ENCODE measurements at regions not wholly inside any gene's neighbourhood (a gene's known extent, or its start where the extent isn't known, plus 50 kb on each side); places are given as distances from the start of the nearest gene placed in this dataset.

DNA sequence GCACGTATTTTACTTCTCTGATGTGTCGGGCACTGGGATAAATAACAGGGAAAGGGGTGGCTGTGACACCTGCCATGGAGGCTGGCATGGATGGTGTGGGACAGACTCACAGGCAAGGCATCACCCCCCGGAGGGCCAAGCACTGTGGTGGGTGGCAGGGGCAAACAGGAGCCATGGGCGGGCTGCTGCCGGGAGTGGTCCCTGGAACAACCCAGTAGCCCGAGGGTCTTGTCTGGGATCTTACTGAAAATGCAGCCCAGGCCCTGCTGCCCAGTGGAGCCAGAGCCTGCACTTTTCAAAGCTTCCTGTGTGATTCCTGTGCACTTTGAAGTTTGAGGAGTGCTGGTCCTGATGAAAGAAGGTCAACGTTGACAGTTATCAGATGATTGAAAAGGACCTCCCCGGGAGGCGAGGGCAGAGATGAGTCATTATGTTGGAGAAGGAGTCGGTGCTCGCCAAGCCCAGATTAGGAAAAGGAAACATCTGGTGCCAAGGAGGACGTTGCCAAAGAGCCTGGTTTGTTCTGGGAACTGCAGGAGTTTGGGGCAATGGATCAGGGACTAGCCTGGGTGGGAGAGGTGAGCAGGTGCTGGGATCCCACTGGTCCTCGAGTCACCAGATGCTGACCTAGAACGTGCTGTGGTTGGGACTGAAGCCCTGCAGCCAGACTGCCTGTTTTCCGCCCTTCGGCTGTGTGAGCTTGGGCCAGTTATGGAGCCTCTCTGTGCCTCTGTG is 130.0 kb upstream of the GGTLC1 start:
- CTCF ChIA-PET: no interaction called here
- POLR2A ChIA-PET: no interaction called here
- Mint-ChIP-seq H3K36me3 (ENCODE audit: low read depth) (no peaks in the 10 kb centered on the region), H3K4me1 (peaks cover 4% of the 10 kb centered on the region), H3K27ac (no peak overlapping the region), H3K27me3 (peaks cover 13% of the 10 kb centered on the region), H3K4me3 (no peak overlapping the region), H3K9me3 (no peaks in the 10 kb centered on the region)
- DNase-seq: no peak

- DNase-seq: no peak
- Mint-ChIP-seq H3K27ac (no peak overlapping the region), H3K27me3 (peaks cover 11% of the 10 kb centered on the region), H3K36me3 (ENCODE audit: low read depth) (no peaks in the 10 kb centered on the region), H3K9me3 (no peaks in the 10 kb centered on the region), H3K4me1 (peaks cover 4% of the 10 kb centered on the region), H3K4me3 (no peak overlapping the region)
- POLR2A ChIA-PET: no interaction called here
- CTCF ChIA-PET: no interaction called here
Measured at GRCh38 chr20:24118034-24118433, 129.5 kb upstream of the GGTLC1 start.

DNA sequence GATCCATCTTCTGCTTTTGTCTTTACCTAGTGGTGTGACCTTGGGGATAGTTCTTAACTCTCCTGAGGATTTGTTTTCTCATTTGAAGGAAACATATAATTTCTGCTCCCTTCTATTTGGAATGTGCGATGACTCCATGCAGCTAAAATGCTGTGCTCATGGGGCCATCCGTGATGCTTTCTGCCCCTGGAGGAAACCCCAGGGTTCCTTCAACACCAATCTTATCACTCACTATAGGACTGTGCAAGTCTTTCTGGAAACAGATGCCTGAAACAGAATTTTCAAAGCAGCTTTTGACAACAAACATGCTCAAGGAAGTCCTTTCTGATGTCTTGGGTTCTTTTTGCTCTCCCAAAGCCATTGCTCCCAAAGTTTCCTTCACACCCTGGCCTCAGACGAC is 128.8 kb upstream of the GGTLC1 start:
- H3K27ac Mint-ChIP-seq: no peak overlapping the region
- H3K9me3 Mint-ChIP-seq: no peaks in the 10 kb centered on the region
- DNase-seq: no peak
- peaks cover 4% of the 10 kb centered on the region for H3K4me1 Mint-ChIP-seq
- CTCF ChIA-PET: no interaction called here
- peaks cover 9% of the 10 kb centered on the region for H3K27me3 Mint-ChIP-seq
- H3K36me3 Mint-ChIP-seq (ENCODE audit: low read depth): no peaks in the 10 kb centered on the region
- POLR2A ChIA-PET: no interaction called here
- no peak overlapping the region for H3K4me3 Mint-ChIP-seq

- no peak overlapping the region for H3K27ac Mint-ChIP-seq
- no peaks in the 10 kb centered on the region for H3K9me3 Mint-ChIP-seq
- POLR2A ChIA-PET: no interaction called here
- peaks cover 9% of the 10 kb centered on the region for H3K27me3 Mint-ChIP-seq
- no peaks in the 10 kb centered on the region for H3K36me3 Mint-ChIP-seq (ENCODE audit: low read depth)
- H3K4me3 Mint-ChIP-seq: no peak overlapping the region
- CTCF ChIA-PET: no interaction called here
- H3K4me1 Mint-ChIP-seq: peaks cover 4% of the 10 kb centered on the region
- no peak for DNase-seq
Measured at GRCh38 chr20:24116611-24117010, 128.0 kb upstream of the GGTLC1 start.

- Mint-ChIP-seq H3K9me3 (no peaks in the 10 kb centered on the region), H3K4me1 (peaks cover 19% of the 10 kb centered on the region), H3K36me3 (ENCODE audit: low read depth) (no peaks in the 10 kb centered on the region), H3K27ac (no peak overlapping the region), H3K4me3 (no peak overlapping the region), H3K27me3 (peaks cover 2% of the 10 kb centered on the region)
- DNase-seq: no peak
- CTCF ChIA-PET: no interaction called here
- POLR2A ChIA-PET: no interaction called here
Measured at GRCh38 chr20:24112360-24112759, 123.8 kb upstream of the GGTLC1 start.

DNA sequence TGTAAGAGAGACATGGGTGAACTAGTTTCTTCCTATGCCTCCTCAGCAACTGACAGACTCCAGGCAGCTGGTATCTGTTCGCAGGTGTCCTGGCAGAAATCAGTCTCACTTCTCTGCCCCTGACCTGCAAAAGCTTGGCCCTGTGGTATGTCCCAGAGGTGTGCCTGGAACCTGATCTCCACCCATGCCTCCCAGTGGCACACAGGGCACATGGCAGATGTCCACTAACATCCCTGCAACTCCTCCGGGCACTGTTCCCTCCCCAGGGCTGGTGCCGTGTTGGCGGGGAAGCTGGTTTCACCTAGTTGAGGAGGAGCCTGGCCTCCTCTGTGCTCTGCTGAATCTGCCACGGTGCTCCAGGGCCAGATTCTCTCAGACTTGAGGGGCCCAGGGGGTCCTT is 123.3 kb upstream of the GGTLC1 start:
- Mint-ChIP-seq H3K27me3 (peaks cover 3% of the 10 kb centered on the region), H3K36me3 (ENCODE audit: low read depth) (no peaks in the 10 kb centered on the region), H3K9me3 (no peaks in the 10 kb centered on the region), H3K4me3 (no peak overlapping the region), H3K27ac (no peak overlapping the region), H3K4me1 (peaks cover 19% of the 10 kb centered on the region)
- POLR2A ChIA-PET: no interaction called here
- no peak for DNase-seq
- CTCF ChIA-PET: no interaction called here

DNA sequence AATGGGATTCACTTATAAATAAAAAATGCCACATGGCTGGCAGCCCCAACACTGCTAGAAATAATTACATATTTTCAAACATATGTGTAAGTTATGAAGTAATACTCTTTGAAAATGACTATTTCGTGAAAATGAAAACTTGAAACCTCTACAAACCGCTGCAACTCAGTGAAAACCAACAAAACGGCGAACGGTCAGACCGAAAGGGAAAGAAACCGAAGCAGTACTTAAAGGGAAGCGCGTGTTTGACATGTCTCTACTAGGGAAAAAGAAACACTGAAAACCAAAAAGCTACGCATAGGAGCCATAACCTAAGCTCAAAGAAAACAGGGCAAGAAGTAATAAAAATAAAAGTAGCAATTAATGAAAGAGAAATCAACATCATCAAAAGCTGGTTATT is 121.0 kb upstream of the GGTLC1 start:
- DNase-seq: peak; percentile 41
- Mint-ChIP-seq H3K27ac (peak overlapping the region; percentile 72), H3K4me1 (peaks cover 15% of the 10 kb centered on the region), H3K27me3 (peaks cover 14% of the 10 kb centered on the region), H3K9me3 (no peaks in the 10 kb centered on the region), H3K36me3 (ENCODE audit: low read depth) (no peaks in the 10 kb centered on the region), H3K4me3 (peak overlapping the region; percentile 64)
- ChIA-PET POLR2A (no interaction called here), CTCF (no interaction called here)

DNA sequence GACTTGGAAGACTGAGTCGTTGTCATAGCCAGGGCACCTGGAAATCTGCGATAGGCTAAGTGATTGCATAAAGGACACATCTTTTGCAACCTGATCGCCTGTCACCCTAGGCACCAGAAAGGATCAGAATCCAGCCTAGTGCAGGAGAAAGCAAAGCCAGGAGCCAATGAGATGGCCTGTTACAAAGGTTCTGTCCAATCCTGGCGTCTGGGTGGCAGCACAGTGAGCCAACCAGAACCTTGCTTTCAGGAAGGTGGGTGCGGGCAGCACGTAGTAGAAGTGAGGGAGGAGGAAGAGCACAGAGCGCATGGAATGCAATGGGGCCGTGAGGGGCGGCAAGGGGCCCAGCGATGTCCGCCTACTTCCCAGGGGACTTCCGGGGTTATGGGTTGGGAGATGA is 120.4 kb upstream of the GGTLC1 start:
- Mint-ChIP-seq H3K36me3 (ENCODE audit: low read depth) (no peaks in the 10 kb centered on the region), H3K9me3 (no peaks in the 10 kb centered on the region), H3K4me3 (peak overlapping the region; percentile 64), H3K27ac (peak overlapping the region; percentile 72), H3K4me1 (peaks cover 15% of the 10 kb centered on the region), H3K27me3 (peaks cover 14% of the 10 kb centered on the region)
- peak; percentile 55 for DNase-seq
- CTCF ChIA-PET: no interaction called here
- POLR2A ChIA-PET: no interaction called here

- H3K9me3 Mint-ChIP-seq: no peaks in the 10 kb centered on the region
- no peak overlapping the region for H3K4me3 Mint-ChIP-seq
- peaks cover 15% of the 10 kb centered on the region for H3K4me1 Mint-ChIP-seq
- POLR2A ChIA-PET: no interaction called here
- no peaks in the 10 kb centered on the region for H3K36me3 Mint-ChIP-seq (ENCODE audit: low read depth)
- H3K27ac Mint-ChIP-seq: no peak overlapping the region
- peaks cover 14% of the 10 kb centered on the region for H3K27me3 Mint-ChIP-seq
- CTCF ChIA-PET: no interaction called here
- no peak for DNase-seq
Measured at GRCh38 chr20:24108581-24108980, 120.0 kb upstream of the GGTLC1 start.

DNA sequence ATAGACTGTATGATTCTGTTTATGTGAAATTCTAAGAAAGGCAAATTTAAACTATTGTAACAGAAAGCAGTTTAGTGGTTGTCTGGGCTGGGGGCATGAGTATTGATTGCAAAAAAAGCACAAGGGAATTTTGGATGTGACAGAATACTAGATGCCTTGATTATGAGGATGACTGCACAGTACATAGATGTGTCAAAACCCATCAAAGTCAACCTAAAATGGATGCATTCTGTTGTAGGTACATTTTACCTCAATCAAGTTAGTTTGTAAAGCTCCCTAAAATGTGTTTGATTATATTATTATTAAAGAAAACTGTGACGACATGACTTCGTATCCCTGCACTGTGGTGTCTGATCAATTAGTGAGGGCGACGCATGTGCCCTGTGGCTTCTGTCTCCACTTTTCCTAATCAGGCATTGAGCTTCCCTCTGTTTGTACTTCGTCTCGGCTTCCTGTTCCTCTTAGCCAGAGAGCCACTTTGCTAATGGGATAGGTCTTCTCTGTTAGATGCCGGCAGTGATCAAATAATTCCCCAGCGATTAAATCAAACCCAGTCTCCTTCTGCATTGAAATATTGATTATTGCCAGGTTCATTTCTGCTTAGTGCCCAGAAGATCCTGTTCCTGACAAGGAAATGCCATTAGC is 118.3 kb upstream of the GGTLC1 start:
- no peak overlapping the region for H3K27ac Mint-ChIP-seq
- no peaks in the 10 kb centered on the region for H3K9me3 Mint-ChIP-seq
- no peaks in the 10 kb centered on the region for H3K36me3 Mint-ChIP-seq (ENCODE audit: low read depth)
- no peak for DNase-seq
- ChIA-PET POLR2A (no interaction called here), CTCF (no interaction called here)
- H3K4me3 Mint-ChIP-seq: no peak overlapping the region
- peaks cover 20% of the 10 kb centered on the region for H3K4me1 Mint-ChIP-seq
- H3K27me3 Mint-ChIP-seq: peaks cover 14% of the 10 kb centered on the region

DNA sequence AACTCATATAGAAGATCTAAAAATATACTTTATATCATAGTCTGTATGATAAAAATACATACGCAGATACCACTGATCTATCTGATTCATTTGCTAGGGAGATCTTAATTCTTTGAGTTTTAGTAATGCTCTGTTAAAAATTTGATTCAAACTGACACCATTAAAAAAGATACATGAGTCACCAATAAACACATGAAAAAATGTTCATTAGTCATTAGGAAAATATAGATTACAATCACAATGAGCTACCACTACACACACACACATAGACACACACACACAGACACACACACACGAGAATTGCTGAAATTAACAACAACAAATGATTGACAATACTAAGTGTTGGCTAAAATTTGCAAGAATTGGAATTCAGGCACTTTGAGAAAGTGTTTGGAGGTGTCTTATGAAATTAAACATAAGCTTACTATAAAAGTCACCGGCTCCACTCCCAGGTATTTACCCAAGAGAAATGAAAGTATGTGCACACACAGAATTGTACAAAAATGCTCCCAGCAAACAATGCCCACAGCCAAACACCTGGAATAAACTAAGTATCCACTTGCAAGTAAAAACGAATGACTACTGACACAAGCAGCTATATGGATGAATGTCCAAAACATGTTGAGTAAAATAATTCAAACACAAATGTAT is 117.7 kb upstream of the GGTLC1 start:
- no peak for DNase-seq
- Mint-ChIP-seq H3K9me3 (no peaks in the 10 kb centered on the region), H3K36me3 (ENCODE audit: low read depth) (no peaks in the 10 kb centered on the region), H3K27ac (no peak overlapping the region), H3K27me3 (peaks cover 14% of the 10 kb centered on the region), H3K4me1 (peaks cover 20% of the 10 kb centered on the region), H3K4me3 (no peak overlapping the region)
- CTCF ChIA-PET: no interaction called here
- POLR2A ChIA-PET: no interaction called here

- DNase-seq: no peak
- H3K9me3 Mint-ChIP-seq: no peaks in the 10 kb centered on the region
- H3K36me3 Mint-ChIP-seq (ENCODE audit: low read depth): no peaks in the 10 kb centered on the region
- POLR2A ChIA-PET: interaction anchor here (1.1 kb wide), 1 partner anchor 75 kb away, joined by 3 read pairs; no protein-coding TSS in a partner anchor
- peaks cover 14% of the 10 kb centered on the region for H3K4me1 Mint-ChIP-seq
- CTCF ChIA-PET: interaction anchor here (1.0 to 2.1 kb wide), 2 partner anchors 17 to 76 kb away, joined by 3 to 9 read pairs; no protein-coding TSS in a partner anchor
- no peak overlapping the region for H3K4me3 Mint-ChIP-seq
- H3K27me3 Mint-ChIP-seq: peaks cover 14% of the 10 kb centered on the region
- no peak overlapping the region for H3K27ac Mint-ChIP-seq
Measured at GRCh38 chr20:24102749-24103333, 114.3 kb upstream of the GGTLC1 start.

DNA sequence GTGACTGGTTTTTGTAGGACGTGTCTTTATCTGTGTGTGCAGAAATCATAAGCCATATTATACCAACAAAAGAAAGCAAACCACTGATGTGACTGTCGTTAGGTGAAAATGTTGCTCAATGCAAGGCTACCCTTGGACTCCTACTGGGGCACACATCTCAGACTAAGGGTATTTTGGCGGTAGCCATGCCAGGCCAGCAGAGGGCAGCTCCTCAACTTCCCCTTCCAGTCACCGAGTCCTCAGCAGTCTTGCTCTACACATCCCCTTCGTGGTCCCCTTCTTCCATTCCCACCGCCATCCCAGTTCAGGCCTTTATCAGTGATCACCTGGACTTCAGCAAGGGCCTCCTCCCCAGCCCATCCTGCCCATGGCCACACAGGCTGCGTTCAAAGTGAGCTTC is 113.7 kb upstream of the GGTLC1 start:
- Mint-ChIP-seq H3K4me3 (no peak overlapping the region), H3K27ac (no peak overlapping the region), H3K27me3 (peaks cover 15% of the 10 kb centered on the region), H3K9me3 (no peaks in the 10 kb centered on the region), H3K4me1 (peaks cover 14% of the 10 kb centered on the region), H3K36me3 (ENCODE audit: low read depth) (no peaks in the 10 kb centered on the region)
- ChIA-PET POLR2A (interaction anchor here (1.1 kb wide), 1 partner anchor 75 kb away, joined by 3 read pairs; no protein-coding TSS in a partner anchor), CTCF (interaction anchor here (1.0 to 2.9 kb wide), 9 partner anchors 17 to 816 kb away, joined by 3 to 18 read pairs (median 4); no protein-coding TSS in a partner anchor)
- peak; percentile 35 for DNase-seq

All from activated CD4-positive, alpha-beta memory T cell treated with anti-CD3 and anti-CD28 coated beads, Interleukin-2, amount 10 ng/mL, durations not matched to agents 7 days and 5 days (primary cell).